Stomach (tissue), 4 donors: ENCODE measurements at regions not wholly inside any gene's neighbourhood (a gene's known extent, or its start where the extent isn't known, plus 50 kb on each side); places are given as distances from the start of the nearest gene placed in this dataset.

Experiments
- EP300 ChIP-seq: sonication (generic); formaldehyde crosslinking; IDR thresholded peaks from one replicate; pipeline ENCODE4 v1.6.1; 2017; ENCODE audit warnings: antibody characterized with exemption
- POLR2AphosphoS5 ChIP-seq, 3 donors: sonication (generic); formaldehyde crosslinking; IDR thresholded peaks; one replicate each; pipeline ENCODE4 v1.6.1; 2016; ENCODE audit warnings: antibody characterized with exemption in 3 of 3
- TF ChIP-seq, protein P1 (sequence below), 7 experiments: fragments of 450-650 bp in 4 of 7; fragments of 200-600 bp in 3 of 7; sonication (generic) in 3 of 7; IDR thresholded peaks; one replicate each; pipeline ENCODE4 v1.5.1; 2016 to 2019; ENCODE audit warnings: antibody characterized with exemption in 7 of 7, control low read depth in 2 of 7, mild to moderate bottlenecking in 1 of 7

DNA sequence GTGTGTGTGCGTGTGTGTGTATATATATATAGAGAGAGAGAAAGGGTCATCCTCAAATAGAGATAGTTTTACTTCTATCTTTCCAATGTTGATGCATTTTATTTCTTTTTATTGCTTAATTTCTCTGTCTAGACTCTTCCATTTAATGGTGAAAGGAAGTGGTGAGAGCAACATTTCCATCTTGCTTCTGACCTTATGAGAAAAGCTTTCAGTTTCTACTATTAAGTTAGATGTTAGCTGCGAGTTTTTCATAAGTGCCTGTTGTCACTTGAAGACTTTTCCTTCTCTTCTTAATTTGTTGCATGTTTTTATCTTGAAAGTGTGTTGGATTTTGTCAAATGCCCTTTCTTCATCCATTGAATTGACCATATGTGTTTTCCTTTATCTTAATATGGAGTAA, 304.4 kb upstream of the FAR2 start:
- TF ChIP-seq EP300 (no peak), POLR2AphosphoS5 (IDR thresholded peaks at IDR 0.05) (no peak)
- TF ChIP-seq, protein P1, sequence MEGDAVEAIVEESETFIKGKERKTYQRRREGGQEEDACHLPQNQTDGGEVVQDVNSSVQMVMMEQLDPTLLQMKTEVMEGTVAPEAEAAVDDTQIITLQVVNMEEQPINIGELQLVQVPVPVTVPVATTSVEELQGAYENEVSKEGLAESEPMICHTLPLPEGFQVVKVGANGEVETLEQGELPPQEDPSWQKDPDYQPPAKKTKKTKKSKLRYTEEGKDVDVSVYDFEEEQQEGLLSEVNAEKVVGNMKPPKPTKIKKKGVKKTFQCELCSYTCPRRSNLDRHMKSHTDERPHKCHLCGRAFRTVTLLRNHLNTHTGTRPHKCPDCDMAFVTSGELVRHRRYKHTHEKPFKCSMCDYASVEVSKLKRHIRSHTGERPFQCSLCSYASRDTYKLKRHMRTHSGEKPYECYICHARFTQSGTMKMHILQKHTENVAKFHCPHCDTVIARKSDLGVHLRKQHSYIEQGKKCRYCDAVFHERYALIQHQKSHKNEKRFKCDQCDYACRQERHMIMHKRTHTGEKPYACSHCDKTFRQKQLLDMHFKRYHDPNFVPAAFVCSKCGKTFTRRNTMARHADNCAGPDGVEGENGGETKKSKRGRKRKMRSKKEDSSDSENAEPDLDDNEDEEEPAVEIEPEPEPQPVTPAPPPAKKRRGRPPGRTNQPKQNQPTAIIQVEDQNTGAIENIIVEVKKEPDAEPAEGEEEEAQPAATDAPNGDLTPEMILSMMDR (IDR thresholded peaks at IDR 0.05) = no peak
